ENCODE measurements at regions not wholly inside any gene's neighbourhood (a gene's known extent, or its start where the extent isn't known, plus 50 kb on each side); places are given as distances from the start of the nearest gene placed in this dataset.

GRCh38 chr3:84783281-84783680 lies 175.5 kb upstream of the CADM2 start:
- TF ChIP-seq POLR2A (IDR thresholded peaks at IDR 0.05): no peak
- TF ChIP-seq, protein P1, sequence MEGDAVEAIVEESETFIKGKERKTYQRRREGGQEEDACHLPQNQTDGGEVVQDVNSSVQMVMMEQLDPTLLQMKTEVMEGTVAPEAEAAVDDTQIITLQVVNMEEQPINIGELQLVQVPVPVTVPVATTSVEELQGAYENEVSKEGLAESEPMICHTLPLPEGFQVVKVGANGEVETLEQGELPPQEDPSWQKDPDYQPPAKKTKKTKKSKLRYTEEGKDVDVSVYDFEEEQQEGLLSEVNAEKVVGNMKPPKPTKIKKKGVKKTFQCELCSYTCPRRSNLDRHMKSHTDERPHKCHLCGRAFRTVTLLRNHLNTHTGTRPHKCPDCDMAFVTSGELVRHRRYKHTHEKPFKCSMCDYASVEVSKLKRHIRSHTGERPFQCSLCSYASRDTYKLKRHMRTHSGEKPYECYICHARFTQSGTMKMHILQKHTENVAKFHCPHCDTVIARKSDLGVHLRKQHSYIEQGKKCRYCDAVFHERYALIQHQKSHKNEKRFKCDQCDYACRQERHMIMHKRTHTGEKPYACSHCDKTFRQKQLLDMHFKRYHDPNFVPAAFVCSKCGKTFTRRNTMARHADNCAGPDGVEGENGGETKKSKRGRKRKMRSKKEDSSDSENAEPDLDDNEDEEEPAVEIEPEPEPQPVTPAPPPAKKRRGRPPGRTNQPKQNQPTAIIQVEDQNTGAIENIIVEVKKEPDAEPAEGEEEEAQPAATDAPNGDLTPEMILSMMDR (IDR thresholded peaks at IDR 0.05): no peak

Measured in Peyer's patch (tissue), 4 donors.